SU-DHL-6 (cell line): ENCODE measurements at regions not wholly inside any gene's neighbourhood (a gene's known extent, or its start where the extent isn't known, plus 50 kb on each side); places are given as distances from the start of the nearest gene placed in this dataset.

Experiments used
- H2AFZ ChIP-seq: fragments of 200-600 bp; sonication (generic); 2 replicates; pipeline ENCODE4 v1.6.1; 2014; ENCODE audit warnings: low read depth, mild to moderate bottlenecking, moderate library complexity, mixed read lengths, antibody characterized with exemption, low read length; ENCODE audit not compliant: severe bottlenecking
- H3F3A ChIP-seq: fragments of 200-600 bp; shearing (Covaris generic); 2 replicates; pipeline ENCODE4 v1.6.0; 2016; ENCODE audit warnings: antibody characterized with exemption, mild to moderate bottlenecking; ENCODE audit not compliant: insufficient read depth
- H3K27ac ChIP-seq: fragments of 200-600 bp; sonication (generic); 2 replicates; pipeline ENCODE4 v1.5.1; 2016; ENCODE audit warnings: low read depth, mild to moderate bottlenecking, low read length, moderate library complexity, mixed read lengths
- H3K27me3 ChIP-seq: fragments of 200-600 bp; sonication (generic), shearing (Covaris generic); 2 replicates; pipeline ENCODE4 v1.6.0; 2014; ENCODE audit warnings: mild to moderate bottlenecking, low read length
- H3K36me3 ChIP-seq: fragments of 200-600 bp; sonication (generic); 2 replicates; pipeline ENCODE4 v1.6.1; 2014; ENCODE audit warnings: mild to moderate bottlenecking, low read length, mixed read lengths
- H3K4me2 ChIP-seq: fragments of 300-600, 200-600 bp; shearing (Covaris generic), sonication (generic); 2 replicates; pipeline ENCODE4 v1.6.0; 2014; ENCODE audit warnings: low read length, low read depth, mild to moderate bottlenecking; ENCODE audit not compliant: poor library complexity, severe bottlenecking
- H3K4me3 ChIP-seq: fragments of 200-600 bp; sonication (generic); 2 replicates; pipeline ENCODE4 v1.5.1; 2014; ENCODE audit warnings: antibody characterized with exemption, low read length, mild to moderate bottlenecking, mixed read lengths; ENCODE audit not compliant: insufficient read depth, poor library complexity, severe bottlenecking
- H3K79me2 ChIP-seq: fragments of 200-600 bp; sonication (generic); 2 replicates; pipeline ENCODE4 v1.6.1; 2014; ENCODE audit warnings: mild to moderate bottlenecking, low read length, moderate library complexity; ENCODE audit not compliant: insufficient read depth
- H3K9ac ChIP-seq: fragments of 200-600 bp; sonication (generic); 2 replicates; pipeline ENCODE4 v1.7.0; 2014; ENCODE audit warnings: mild to moderate bottlenecking, low read length
- H3K9me2 ChIP-seq: fragments of 200-600 bp; sonication (generic); replicated peaks from 2 replicates; pipeline ENCODE4 v1.6.1; 2014; ENCODE audit warnings: low read length; ENCODE audit not compliant: insufficient read depth
- H3K9me3 ChIP-seq: fragments of 200-600 bp; sonication (generic); 2 replicates; pipeline ENCODE4 v1.6.1; 2014; ENCODE audit warnings: low read length, mixed read lengths; ENCODE audit not compliant: insufficient read depth
- H4K20me1 ChIP-seq: fragments of 200-600 bp; sonication (generic); 2 replicates; pipeline ENCODE4 v1.6.1; 2014; ENCODE audit warnings: low read depth, mild to moderate bottlenecking, antibody characterized with exemption, low read length, moderate library complexity, mixed read lengths
- EZH2phosphoT487 ChIP-seq: fragments of 200-600 bp; sonication (generic), shearing (Covaris generic); conservative IDR thresholded peaks from 2 replicates; pipeline ENCODE4 v1.6.1; 2018; ENCODE audit warnings: mild to moderate bottlenecking, antibody characterized with exemption, low read length, moderate library complexity, mixed read lengths
- TF ChIP-seq, protein P1 (sequence below): fragments of 200-600 bp; sonication (generic); IDR thresholded peaks from one replicate; pipeline ENCODE4 v1.5.1; 2017; ENCODE audit warnings: antibody characterized with exemption, mild to moderate bottlenecking, low read length, moderate library complexity; ENCODE audit not compliant: insufficient read depth, poor library complexity, severe bottlenecking

DNA sequence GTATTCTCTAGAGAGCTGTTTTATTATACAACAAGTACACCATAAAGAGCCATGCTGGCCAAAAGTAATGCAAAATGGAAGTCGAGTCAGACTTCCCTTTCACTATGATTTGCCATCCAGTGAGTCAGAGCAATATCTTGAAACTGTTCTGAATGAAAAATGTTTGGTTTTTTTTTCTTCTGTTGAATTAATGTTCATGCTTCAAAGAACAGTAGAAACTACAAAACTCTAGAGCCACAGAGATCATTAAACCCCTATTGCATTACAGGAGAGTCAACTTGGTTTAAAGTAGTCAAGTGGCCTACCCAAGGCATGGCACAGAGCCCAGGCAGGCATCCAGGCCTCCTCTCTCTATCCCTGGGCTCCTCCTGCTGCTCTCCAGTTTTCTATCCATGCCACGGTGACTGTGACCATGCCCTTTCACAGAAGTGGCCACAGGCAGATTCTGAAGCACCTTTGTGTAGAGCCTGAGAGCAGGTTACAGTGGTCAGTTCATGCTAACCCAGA, 358.9 kb downstream of the DEPDC1B start:
- Histone ChIP-seq H3K9me2 (no peaks in the 10 kb centered on the region), H3K27ac (no peak overlapping the region), H2AFZ (no peak overlapping the region), H3F3A (no peaks in the 10 kb centered on the region), H3K79me2 (no peaks in the 10 kb centered on the region), H3K36me3 (no peaks in the 10 kb centered on the region), H3K27me3 (no peaks in the 10 kb centered on the region), H3K9me3 (no peaks in the 10 kb centered on the region), H3K9ac (no peak overlapping the region), H3K4me3 (no peak overlapping the region), H4K20me1 (no peaks in the 10 kb centered on the region), H3K4me2 (no peak overlapping the region)
- no peak for TF ChIP-seq EZH2phosphoT487
- TF ChIP-seq, protein P1, sequence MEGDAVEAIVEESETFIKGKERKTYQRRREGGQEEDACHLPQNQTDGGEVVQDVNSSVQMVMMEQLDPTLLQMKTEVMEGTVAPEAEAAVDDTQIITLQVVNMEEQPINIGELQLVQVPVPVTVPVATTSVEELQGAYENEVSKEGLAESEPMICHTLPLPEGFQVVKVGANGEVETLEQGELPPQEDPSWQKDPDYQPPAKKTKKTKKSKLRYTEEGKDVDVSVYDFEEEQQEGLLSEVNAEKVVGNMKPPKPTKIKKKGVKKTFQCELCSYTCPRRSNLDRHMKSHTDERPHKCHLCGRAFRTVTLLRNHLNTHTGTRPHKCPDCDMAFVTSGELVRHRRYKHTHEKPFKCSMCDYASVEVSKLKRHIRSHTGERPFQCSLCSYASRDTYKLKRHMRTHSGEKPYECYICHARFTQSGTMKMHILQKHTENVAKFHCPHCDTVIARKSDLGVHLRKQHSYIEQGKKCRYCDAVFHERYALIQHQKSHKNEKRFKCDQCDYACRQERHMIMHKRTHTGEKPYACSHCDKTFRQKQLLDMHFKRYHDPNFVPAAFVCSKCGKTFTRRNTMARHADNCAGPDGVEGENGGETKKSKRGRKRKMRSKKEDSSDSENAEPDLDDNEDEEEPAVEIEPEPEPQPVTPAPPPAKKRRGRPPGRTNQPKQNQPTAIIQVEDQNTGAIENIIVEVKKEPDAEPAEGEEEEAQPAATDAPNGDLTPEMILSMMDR, result no peak

DNA sequence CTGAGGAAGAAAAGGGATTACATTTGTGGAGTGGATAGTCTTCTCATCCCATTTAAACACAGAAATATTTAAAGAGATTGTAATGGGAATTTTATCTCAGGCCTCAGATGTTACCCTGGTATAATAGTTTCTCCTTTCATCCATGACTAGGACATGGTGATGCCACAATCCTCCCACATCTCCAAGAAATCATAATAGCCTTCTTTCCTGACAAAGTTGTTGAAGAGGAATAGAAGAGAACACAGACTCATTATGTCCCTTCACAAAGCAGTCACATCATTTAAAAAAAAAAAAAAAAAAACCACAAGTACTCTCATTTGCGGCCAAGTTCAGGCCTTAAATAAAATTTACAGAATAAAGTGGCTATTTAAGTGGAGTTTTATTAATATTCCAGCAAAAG, 359.6 kb downstream of the DEPDC1B start:
- Histone ChIP-seq H3K27ac (no peak overlapping the region), H3K36me3 (no peaks in the 10 kb centered on the region), H3K4me2 (no peak overlapping the region), H3K9me3 (no peaks in the 10 kb centered on the region), H4K20me1 (no peaks in the 10 kb centered on the region), H3K27me3 (no peaks in the 10 kb centered on the region), H3F3A (no peaks in the 10 kb centered on the region), H3K4me3 (no peak overlapping the region), H3K9ac (no peak overlapping the region), H3K9me2 (no peaks in the 10 kb centered on the region), H2AFZ (no peak overlapping the region), H3K79me2 (no peaks in the 10 kb centered on the region)
- TF ChIP-seq, protein P1, result no peak
- no peak for TF ChIP-seq EZH2phosphoT487

DNA sequence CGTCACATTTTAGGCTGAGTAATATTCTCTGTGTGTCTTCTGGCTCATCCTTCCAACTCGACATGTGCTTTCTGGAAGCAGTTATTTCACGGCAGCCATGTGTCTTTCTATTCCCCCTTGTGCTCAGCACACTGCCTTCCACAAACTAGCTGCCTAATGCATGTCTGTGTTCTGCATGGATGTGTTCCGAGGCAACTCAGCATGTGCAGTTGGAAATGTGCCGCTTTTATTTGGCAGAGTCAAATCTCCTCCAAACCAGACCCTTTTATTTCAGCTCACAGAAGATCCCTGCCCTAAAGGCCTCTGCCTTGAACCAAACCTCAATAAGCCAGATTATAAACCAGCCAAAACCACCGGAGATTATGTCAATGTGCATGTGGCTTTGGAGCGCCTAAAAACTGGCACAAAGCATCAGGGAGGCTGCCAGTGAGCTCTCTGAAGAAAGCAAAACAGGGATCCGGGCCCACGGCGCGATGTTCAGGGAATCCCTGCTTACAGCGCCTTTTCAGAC, 360.2 kb downstream of the DEPDC1B start:
- Histone ChIP-seq H3F3A (no peaks in the 10 kb centered on the region), H3K9ac (no peak overlapping the region), H3K79me2 (no peaks in the 10 kb centered on the region), H3K27me3 (no peaks in the 10 kb centered on the region), H4K20me1 (no peaks in the 10 kb centered on the region), H3K36me3 (no peaks in the 10 kb centered on the region), H3K27ac (no peak overlapping the region), H3K9me2 (no peaks in the 10 kb centered on the region), H3K4me2 (no peak overlapping the region), H2AFZ (no peak overlapping the region), H3K4me3 (no peak overlapping the region), H3K9me3 (no peaks in the 10 kb centered on the region)
- TF ChIP-seq EZH2phosphoT487, result no peak
- TF ChIP-seq, protein P1, result no peak
